ENCODE measurements at regions not wholly inside any gene's neighbourhood (a gene's known extent, or its start where the extent isn't known, plus 50 kb on each side); places are given as distances from the start of the nearest gene placed in this dataset.

DNA sequence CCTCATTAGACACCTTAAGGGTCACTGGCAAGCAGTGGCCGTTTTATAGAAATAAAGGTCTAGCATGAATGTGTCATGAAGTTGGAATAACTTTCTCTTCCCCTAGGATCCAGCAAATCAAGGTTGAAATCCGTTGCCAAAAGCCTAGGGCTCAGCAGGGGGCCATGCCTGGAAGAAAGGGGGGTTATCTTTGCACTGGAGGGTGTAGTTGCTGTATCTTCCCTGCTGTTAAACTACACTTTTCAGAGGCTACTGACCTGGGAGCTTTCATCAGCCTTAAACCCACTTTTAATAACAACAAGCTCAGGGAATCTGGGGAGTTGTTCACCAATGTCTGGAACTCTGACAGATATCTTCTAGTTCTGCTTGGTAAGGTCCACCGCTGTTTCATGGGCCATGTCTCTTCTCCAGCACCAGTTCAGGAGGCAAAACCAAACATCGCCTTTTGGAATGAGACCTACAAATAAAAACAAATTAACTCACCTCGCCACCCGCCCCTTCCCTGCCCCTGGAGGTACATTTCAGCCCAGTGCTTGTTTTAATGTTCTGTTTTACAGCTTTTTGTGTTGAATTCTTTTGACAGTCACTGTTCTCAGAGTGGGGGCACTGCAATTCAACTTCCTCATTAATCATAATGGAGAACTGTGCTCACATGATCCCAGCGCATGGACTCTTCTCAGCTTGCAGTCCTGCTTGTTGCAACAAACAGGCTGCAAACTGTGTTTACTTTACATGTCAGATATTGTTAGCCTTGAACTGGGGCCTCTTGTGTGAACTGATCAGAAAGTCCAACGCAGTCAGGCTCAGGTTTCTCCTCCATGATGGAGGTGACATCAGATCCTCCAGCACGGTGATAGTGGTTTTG lies 508.7 kb downstream of the KCNJ2 start:
- TF ChIP-seq, protein P1, sequence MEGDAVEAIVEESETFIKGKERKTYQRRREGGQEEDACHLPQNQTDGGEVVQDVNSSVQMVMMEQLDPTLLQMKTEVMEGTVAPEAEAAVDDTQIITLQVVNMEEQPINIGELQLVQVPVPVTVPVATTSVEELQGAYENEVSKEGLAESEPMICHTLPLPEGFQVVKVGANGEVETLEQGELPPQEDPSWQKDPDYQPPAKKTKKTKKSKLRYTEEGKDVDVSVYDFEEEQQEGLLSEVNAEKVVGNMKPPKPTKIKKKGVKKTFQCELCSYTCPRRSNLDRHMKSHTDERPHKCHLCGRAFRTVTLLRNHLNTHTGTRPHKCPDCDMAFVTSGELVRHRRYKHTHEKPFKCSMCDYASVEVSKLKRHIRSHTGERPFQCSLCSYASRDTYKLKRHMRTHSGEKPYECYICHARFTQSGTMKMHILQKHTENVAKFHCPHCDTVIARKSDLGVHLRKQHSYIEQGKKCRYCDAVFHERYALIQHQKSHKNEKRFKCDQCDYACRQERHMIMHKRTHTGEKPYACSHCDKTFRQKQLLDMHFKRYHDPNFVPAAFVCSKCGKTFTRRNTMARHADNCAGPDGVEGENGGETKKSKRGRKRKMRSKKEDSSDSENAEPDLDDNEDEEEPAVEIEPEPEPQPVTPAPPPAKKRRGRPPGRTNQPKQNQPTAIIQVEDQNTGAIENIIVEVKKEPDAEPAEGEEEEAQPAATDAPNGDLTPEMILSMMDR (IDR thresholded peaks at IDR 0.05; ENCODE audit: poor library complexity): no peak
- TF ChIP-seq EZH2 (IDR thresholded peaks at IDR 0.05; ENCODE audit: borderline replicate concordance) (no peak), EZH2phosphoT487 (IDR thresholded peaks at IDR 0.05; ENCODE audit: low read depth, severe bottlenecking, unreplicated experiment) (no peak)

All from hepatocyte (in vitro differentiated cells).